Hepatocyte (in vitro differentiated cells): ENCODE measurements at regions not wholly inside any gene's neighbourhood (a gene's known extent, or its start where the extent isn't known, plus 50 kb on each side); places are given as distances from the start of the nearest gene placed in this dataset.

ENCODE experiments used
- DNase-seq: peaks from one replicate; pipeline ENCODE4 v3.0.0-alpha.2; 2016; ENCODE audit warnings: low spot score
- H2AFZ ChIP-seq: fragments of 200-600 bp; sonication (generic); 2 replicates; pipeline ENCODE4 v1.6.0; 2016; ENCODE audit warnings: antibody characterized with exemption, mild to moderate bottlenecking
- H3K27ac ChIP-seq: fragments of 200-600 bp; sonication (generic); 2 replicates; pipeline ENCODE4 v1.5.1; 2016; ENCODE audit warnings: mild to moderate bottlenecking
- H3K27me3 ChIP-seq: fragments of 200-600 bp; sonication (generic); 2 replicates; pipeline ENCODE4 v1.6.1; 2016
- H3K36me3 ChIP-seq: fragments of 200-600 bp; sonication (generic); replicated peaks from 2 replicates; pipeline ENCODE4 v1.5.1; 2016; ENCODE audit warnings: low read depth; ENCODE audit not compliant: insufficient read depth
- H3K4me1 ChIP-seq: fragments of 200-600 bp; sonication (generic); 2 replicates; pipeline ENCODE4 v1.5.1; 2016; ENCODE audit warnings: mild to moderate bottlenecking, moderate library complexity; ENCODE audit not compliant: insufficient read depth
- H3K4me2 ChIP-seq: fragments of 200-600 bp; sonication (generic); 2 replicates; pipeline ENCODE4 v1.6.0; 2016
- H3K4me3 ChIP-seq: fragments of 200-600 bp; sonication (generic); 2 replicates; pipeline ENCODE4 v1.5.1; 2016; ENCODE audit warnings: mild to moderate bottlenecking
- H3K79me2 ChIP-seq: fragments of 200-600 bp; sonication (generic); 2 replicates; pipeline ENCODE4 v1.6.0; 2017; ENCODE audit warnings: mild to moderate bottlenecking
- H3K9me2 ChIP-seq: fragments of 200-600 bp; sonication (generic); replicated peaks from 2 replicates; pipeline ENCODE4 v1.6.0; 2017; ENCODE audit warnings: mild to moderate bottlenecking; ENCODE audit not compliant: insufficient read depth
- H3K9me3 ChIP-seq: fragments of 200-600 bp; sonication (generic); 2 replicates; pipeline ENCODE4 v1.5.1; 2016; ENCODE audit warnings: low read depth, mild to moderate bottlenecking
- H4K20me1 ChIP-seq: fragments of 200-600 bp; sonication (generic); 2 replicates; pipeline ENCODE4 v1.6.0; 2016; ENCODE audit warnings: mild to moderate bottlenecking; ENCODE audit not compliant: insufficient read depth, poor library complexity, severe bottlenecking
- CTCF ChIP-seq: fragments of 200-600 bp; sonication (generic); IDR thresholded peaks from 2 replicates; pipeline ENCODE4 v1.5.1; 2016; ENCODE audit warnings: antibody characterized with exemption, mild to moderate bottlenecking; ENCODE audit not compliant: poor library complexity
- EZH2 ChIP-seq: fragments of 200-600 bp; sonication (generic); IDR thresholded peaks from 2 replicates; pipeline ENCODE4 v1.6.1; 2016; ENCODE audit warnings: antibody characterized with exemption, mild to moderate bottlenecking, borderline replicate concordance
- EZH2phosphoT487 ChIP-seq: fragments of 200-600 bp; sonication (generic); IDR thresholded peaks from one replicate; pipeline ENCODE4 v1.6.1; 2018; ENCODE audit warnings: antibody characterized with exemption, mild to moderate bottlenecking, low read depth, moderate library complexity; ENCODE audit not compliant: unreplicated experiment, severe bottlenecking
- WGBS: methylation state at CpG from one replicate; pipeline ENCODE4 v1.1.6; 2016; ENCODE audit warnings: low lambda C conversion rate; ENCODE audit errors: missing lambda C conversion rate; 5-methylcytosine and 5-hydroxymethylcytosine counted together

- H3K4me1 ChIP-seq: no peaks in the 10 kb centered on the region
- no peaks in the 10 kb centered on the region for H3K27me3 ChIP-seq
- no peaks in the 10 kb centered on the region for H3K9me3 ChIP-seq
- no peak overlapping the region for H3K4me2 ChIP-seq
- no peaks in the 10 kb centered on the region for H3K36me3 ChIP-seq
- H2AFZ ChIP-seq: no peak overlapping the region
- TF ChIP-seq CTCF (no peak), EZH2 (no peak), EZH2phosphoT487 (no peak)
- DNase-seq: no peak
- no peaks in the 10 kb centered on the region for H4K20me1 ChIP-seq
- no peak overlapping the region for H3K27ac ChIP-seq
- H3K79me2 ChIP-seq: no peaks in the 10 kb centered on the region
- H3K4me3 ChIP-seq: no peak overlapping the region
- WGBS: 90% methylated on average over 5 of the region's 5 CpGs
- no peaks in the 10 kb centered on the region for H3K9me2 ChIP-seq
Measured at GRCh38 chr18:40558706-40559392, 1396.2 kb upstream of the PIK3C3 start.

DNA sequence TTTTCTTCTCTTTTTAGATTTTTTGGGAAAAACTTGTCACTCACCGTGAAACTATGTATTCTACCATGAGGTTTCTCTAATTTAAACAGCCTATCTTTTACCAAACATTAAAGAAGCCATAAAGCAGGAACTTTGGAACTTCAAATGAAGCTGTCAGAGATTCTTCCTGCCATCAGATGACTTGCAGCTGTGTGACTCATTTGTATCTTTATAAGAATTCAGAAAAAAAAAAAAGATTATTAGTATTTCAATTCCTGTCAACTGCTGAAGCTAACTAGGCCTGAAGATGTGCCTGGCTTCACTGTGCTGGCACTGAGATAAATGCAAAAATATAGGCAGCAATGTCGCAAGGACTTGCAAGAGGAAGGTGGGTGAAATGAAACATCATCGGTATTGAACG, 1399.1 kb upstream of the PIK3C3 start:
- H3K4me3 ChIP-seq: no peak overlapping the region
- H3K79me2 ChIP-seq: no peaks in the 10 kb centered on the region
- no peak overlapping the region for H2AFZ ChIP-seq
- H3K9me2 ChIP-seq: no peaks in the 10 kb centered on the region
- no peaks in the 10 kb centered on the region for H3K9me3 ChIP-seq
- WGBS: 73% methylated on average over 4 of the region's 4 CpGs
- no peaks in the 10 kb centered on the region for H3K36me3 ChIP-seq
- H3K4me1 ChIP-seq: no peaks in the 10 kb centered on the region
- H3K4me2 ChIP-seq: no peak overlapping the region
- TF ChIP-seq EZH2phosphoT487 (no peak), EZH2 (no peak), CTCF (no peak)
- no peaks in the 10 kb centered on the region for H3K27me3 ChIP-seq
- peak; percentile 9 for DNase-seq
- H3K27ac ChIP-seq: peak overlapping the region; percentile 64
- no peaks in the 10 kb centered on the region for H4K20me1 ChIP-seq

GRCh38 chr18:40553029-40553428, 1402.0 kb upstream of the PIK3C3 start:
- Histone ChIP-seq H3K9me3 (no peaks in the 10 kb centered on the region), H2AFZ (no peak overlapping the region), H3K9me2 (no peaks in the 10 kb centered on the region), H3K27me3 (no peaks in the 10 kb centered on the region), H3K27ac (peak overlapping the region; percentile 46), H3K79me2 (no peaks in the 10 kb centered on the region), H4K20me1 (no peaks in the 10 kb centered on the region), H3K36me3 (no peaks in the 10 kb centered on the region), H3K4me2 (no peak overlapping the region), H3K4me3 (no peak overlapping the region), H3K4me1 (no peaks in the 10 kb centered on the region)
- peak; percentile 4 for DNase-seq
- TF ChIP-seq EZH2phosphoT487: no peak
- TF ChIP-seq EZH2: no peak
- no peak for TF ChIP-seq CTCF
